GM23338 (cell line): ENCODE measurements at regions not wholly inside any gene's neighbourhood (a gene's known extent, or its start where the extent isn't known, plus 50 kb on each side); places are given as distances from the start of the nearest gene placed in this dataset.

Experiments used
- ATAC-seq: fragments of 200-7000 bp; cut with Tn5 transposase; 3 replicates; pipeline ENCODE4 v1.9.1; 2020
- DNase-seq: peaks from one replicate; pipeline ENCODE4 v3.0.0-alpha.2; 2015; ENCODE audit warnings: low spot score
- H2AFZ ChIP-seq: fragments of 200-600 bp; sonication (generic); 2 replicates; pipeline ENCODE4 v1.8.0; 2016; ENCODE audit warnings: antibody characterized with exemption, mild to moderate bottlenecking, moderate library complexity
- H3F3A ChIP-seq: fragments of 200-600 bp; sonication (generic); replicated peaks from 2 replicates; pipeline ENCODE4 v1.8.0; 2017; ENCODE audit warnings: antibody characterized with exemption, mixed run types, low read depth
- H3K27ac ChIP-seq: fragments of 200-600 bp; sonication (generic); 2 replicates; pipeline ENCODE4 v1.6.1; 2016; ENCODE audit warnings: low read depth
- H3K27me3 ChIP-seq: fragments of 200-600 bp; sonication (generic); 2 replicates; pipeline ENCODE4 v1.8.0; 2016; ENCODE audit warnings: mild to moderate bottlenecking, mixed run types, moderate library complexity; ENCODE audit not compliant: insufficient read depth
- H3K36me3 ChIP-seq: fragments of 200-600 bp; sonication (generic); 2 replicates; pipeline ENCODE4 v1.8.0; 2016; ENCODE audit warnings: mild to moderate bottlenecking; ENCODE audit not compliant: insufficient read depth
- H3K4me1 ChIP-seq: fragments of 200-600 bp; sonication (generic); 2 replicates; pipeline ENCODE4 v1.8.0; 2016; ENCODE audit warnings: mild to moderate bottlenecking, moderate library complexity; ENCODE audit not compliant: insufficient read depth
- H3K4me2 ChIP-seq: fragments of 200-600 bp; sonication (generic); 2 replicates; pipeline ENCODE4 v1.7.1; 2017; ENCODE audit warnings: mixed run types
- H3K4me3 ChIP-seq: fragments of 200-600 bp; sonication (generic); 2 replicates; pipeline ENCODE4 v1.6.1; 2016; ENCODE audit warnings: mixed run types
- H3K79me2 ChIP-seq: fragments of 200-600 bp; sonication (generic); replicated peaks from 2 replicates; pipeline ENCODE4 v1.8.0; 2017; ENCODE audit warnings: mild to moderate bottlenecking; ENCODE audit not compliant: insufficient read depth
- H3K9me2 ChIP-seq: fragments of 200-600 bp; sonication (generic); 2 replicates; pipeline ENCODE4 v1.8.0; 2017; ENCODE audit not compliant: insufficient read depth
- H4K20me1 ChIP-seq: fragments of 200-600 bp; sonication (generic); replicated peaks from 2 replicates; pipeline ENCODE4 v1.8.0; 2017; ENCODE audit warnings: mild to moderate bottlenecking; ENCODE audit not compliant: insufficient read depth
- H3K27ac Mint-ChIP-seq: 2 replicates; pipeline ENCODE4 v1.8.0; 2020; ENCODE audit warnings: inconsistent platforms, mild to moderate bottlenecking, moderate library complexity, mixed read lengths
- H3K27me3 Mint-ChIP-seq: 3 replicates; pipeline ENCODE4 v1.8.0; 2022; ENCODE audit warnings: low read depth, mild to moderate bottlenecking, moderate library complexity, mixed read lengths, inconsistent platforms; ENCODE audit not compliant: insufficient read depth, poor library complexity
- H3K36me3 Mint-ChIP-seq: 3 replicates; pipeline ENCODE4 v1.8.0; 2021; ENCODE audit warnings: low read depth, mild to moderate bottlenecking, inconsistent platforms, moderate library complexity, mixed read lengths
- H3K4me1 Mint-ChIP-seq: 3 replicates; pipeline ENCODE4 v1.8.0; 2020; ENCODE audit warnings: mild to moderate bottlenecking, inconsistent platforms, mixed read lengths
- H3K4me3 Mint-ChIP-seq: 3 replicates; pipeline ENCODE4 v1.8.0; 2021; ENCODE audit warnings: moderate library complexity, mild to moderate bottlenecking, inconsistent platforms, mixed read lengths
- H3K9me3 Mint-ChIP-seq: 3 replicates; pipeline ENCODE4 v1.8.0; 2020; ENCODE audit warnings: moderate library complexity, mild to moderate bottlenecking, inconsistent platforms, mixed read lengths
- CREB1 ChIP-seq: fragments of 250-450 bp; sonication (Bioruptor Pico); IDR thresholded peaks from 2 replicates; pipeline ENCODE4 v1.5.0; 2020; ENCODE audit warnings: low read depth, mild to moderate bottlenecking, moderate library complexity
- EZH2phosphoT487 ChIP-seq: fragments of 200-600 bp; sonication (generic); IDR thresholded peaks from one replicate; pipeline ENCODE4 v1.8.1; 2018; ENCODE audit warnings: antibody characterized with exemption; ENCODE audit not compliant: unreplicated experiment
- NANOG ChIP-seq: IDR thresholded peaks from 2 replicates; pipeline ENCODE4 v1.6.1; 2016; ENCODE audit warnings: antibody characterized with exemption, borderline replicate concordance
- STAT1 ChIP-seq: IDR thresholded peaks from one replicate; pipeline ENCODE4 v1.6.1; 2016; ENCODE audit warnings: antibody characterized with exemption; ENCODE audit not compliant: unreplicated experiment
- ZNF114 ChIP-seq: fragments of 250-450 bp; sonication (Bioruptor Pico); IDR thresholded peaks from 2 replicates; pipeline ENCODE4 v1.5.0; 2020; ENCODE audit warnings: mild to moderate bottlenecking, moderate library complexity
- ZNF331 ChIP-seq: fragments of 250-450 bp; sonication (Bioruptor Pico); IDR thresholded peaks from 2 replicates; pipeline ENCODE4 v1.5.0; 2020; ENCODE audit warnings: low read depth, mild to moderate bottlenecking, moderate library complexity
- TF ChIP-seq, protein P1 (sequence below): IDR thresholded peaks from 2 replicates; pipeline ENCODE4 v1.6.1; 2016; ENCODE audit warnings: antibody characterized with exemption
- TF ChIP-seq, protein P2 (sequence below): IDR thresholded peaks from one replicate; pipeline ENCODE4 v1.6.1; 2018; ENCODE audit warnings: antibody characterized with exemption; ENCODE audit not compliant: unreplicated experiment
- TF ChIP-seq, protein P3 (sequence below): fragments of 250-450 bp; sonication (Bioruptor Pico); IDR thresholded peaks from 2 replicates; pipeline ENCODE4 v1.5.0; 2020; ENCODE audit warnings: mild to moderate bottlenecking, moderate library complexity

DNA sequence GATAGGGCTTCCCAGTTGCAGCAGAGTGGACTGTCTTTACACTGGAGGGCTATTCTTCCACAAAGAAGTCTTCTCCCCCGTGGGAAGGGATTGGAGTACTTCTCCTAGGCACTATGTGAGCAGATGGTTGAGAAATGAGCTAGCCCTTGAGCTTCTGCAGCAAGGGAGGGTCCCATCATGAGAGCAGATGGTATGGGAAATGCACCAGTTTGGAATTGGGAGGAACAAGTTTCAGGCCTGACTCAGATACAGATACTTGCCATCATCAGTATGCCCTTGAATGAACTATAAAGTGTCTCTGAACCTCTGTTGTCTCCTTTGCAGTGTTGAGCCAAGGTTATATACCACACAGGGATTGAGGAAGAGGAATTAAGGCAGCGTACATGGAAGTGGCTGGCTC is 757.4 kb downstream of the RNF144A start:
- DNase-seq (no peak), ATAC-seq (no peak)
- Histone ChIP-seq H3K9me2 (peaks cover 45% of the 10 kb centered on the region), H3F3A (no peaks in the 10 kb centered on the region), H3K36me3 (peaks cover 3% of the 10 kb centered on the region; the same call in 1 of the 2 replicates), H4K20me1 (no peaks in the 10 kb centered on the region), H3K4me1 (no peaks in the 10 kb centered on the region), H3K27ac (no peak overlapping the region), H2AFZ (no peak overlapping the region), H3K4me3 (no peak overlapping the region), H3K27me3 (no peaks in the 10 kb centered on the region), H3K4me2 (no peak overlapping the region), H3K79me2 (no peaks in the 10 kb centered on the region)
- TF ChIP-seq ZNF114 (CRISPR knock-in tag), result no peak
- TF ChIP-seq NANOG, result no peak
- TF ChIP-seq, protein P1, sequence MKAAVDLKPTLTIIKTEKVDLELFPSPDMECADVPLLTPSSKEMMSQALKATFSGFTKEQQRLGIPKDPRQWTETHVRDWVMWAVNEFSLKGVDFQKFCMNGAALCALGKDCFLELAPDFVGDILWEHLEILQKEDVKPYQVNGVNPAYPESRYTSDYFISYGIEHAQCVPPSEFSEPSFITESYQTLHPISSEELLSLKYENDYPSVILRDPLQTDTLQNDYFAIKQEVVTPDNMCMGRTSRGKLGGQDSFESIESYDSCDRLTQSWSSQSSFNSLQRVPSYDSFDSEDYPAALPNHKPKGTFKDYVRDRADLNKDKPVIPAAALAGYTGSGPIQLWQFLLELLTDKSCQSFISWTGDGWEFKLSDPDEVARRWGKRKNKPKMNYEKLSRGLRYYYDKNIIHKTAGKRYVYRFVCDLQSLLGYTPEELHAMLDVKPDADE, result no peak
- TF ChIP-seq CREB1 (CRISPR knock-in tag), result no peak
- no peak for TF ChIP-seq STAT1
- no peak for TF ChIP-seq ZNF331 (CRISPR knock-in tag)
- TF ChIP-seq, protein P2, sequence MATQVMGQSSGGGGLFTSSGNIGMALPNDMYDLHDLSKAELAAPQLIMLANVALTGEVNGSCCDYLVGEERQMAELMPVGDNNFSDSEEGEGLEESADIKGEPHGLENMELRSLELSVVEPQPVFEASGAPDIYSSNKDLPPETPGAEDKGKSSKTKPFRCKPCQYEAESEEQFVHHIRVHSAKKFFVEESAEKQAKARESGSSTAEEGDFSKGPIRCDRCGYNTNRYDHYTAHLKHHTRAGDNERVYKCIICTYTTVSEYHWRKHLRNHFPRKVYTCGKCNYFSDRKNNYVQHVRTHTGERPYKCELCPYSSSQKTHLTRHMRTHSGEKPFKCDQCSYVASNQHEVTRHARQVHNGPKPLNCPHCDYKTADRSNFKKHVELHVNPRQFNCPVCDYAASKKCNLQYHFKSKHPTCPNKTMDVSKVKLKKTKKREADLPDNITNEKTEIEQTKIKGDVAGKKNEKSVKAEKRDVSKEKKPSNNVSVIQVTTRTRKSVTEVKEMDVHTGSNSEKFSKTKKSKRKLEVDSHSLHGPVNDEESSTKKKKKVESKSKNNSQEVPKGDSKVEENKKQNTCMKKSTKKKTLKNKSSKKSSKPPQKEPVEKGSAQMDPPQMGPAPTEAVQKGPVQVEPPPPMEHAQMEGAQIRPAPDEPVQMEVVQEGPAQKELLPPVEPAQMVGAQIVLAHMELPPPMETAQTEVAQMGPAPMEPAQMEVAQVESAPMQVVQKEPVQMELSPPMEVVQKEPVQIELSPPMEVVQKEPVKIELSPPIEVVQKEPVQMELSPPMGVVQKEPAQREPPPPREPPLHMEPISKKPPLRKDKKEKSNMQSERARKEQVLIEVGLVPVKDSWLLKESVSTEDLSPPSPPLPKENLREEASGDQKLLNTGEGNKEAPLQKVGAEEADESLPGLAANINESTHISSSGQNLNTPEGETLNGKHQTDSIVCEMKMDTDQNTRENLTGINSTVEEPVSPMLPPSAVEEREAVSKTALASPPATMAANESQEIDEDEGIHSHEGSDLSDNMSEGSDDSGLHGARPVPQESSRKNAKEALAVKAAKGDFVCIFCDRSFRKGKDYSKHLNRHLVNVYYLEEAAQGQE, result no peak
- TF ChIP-seq, protein P3, sequence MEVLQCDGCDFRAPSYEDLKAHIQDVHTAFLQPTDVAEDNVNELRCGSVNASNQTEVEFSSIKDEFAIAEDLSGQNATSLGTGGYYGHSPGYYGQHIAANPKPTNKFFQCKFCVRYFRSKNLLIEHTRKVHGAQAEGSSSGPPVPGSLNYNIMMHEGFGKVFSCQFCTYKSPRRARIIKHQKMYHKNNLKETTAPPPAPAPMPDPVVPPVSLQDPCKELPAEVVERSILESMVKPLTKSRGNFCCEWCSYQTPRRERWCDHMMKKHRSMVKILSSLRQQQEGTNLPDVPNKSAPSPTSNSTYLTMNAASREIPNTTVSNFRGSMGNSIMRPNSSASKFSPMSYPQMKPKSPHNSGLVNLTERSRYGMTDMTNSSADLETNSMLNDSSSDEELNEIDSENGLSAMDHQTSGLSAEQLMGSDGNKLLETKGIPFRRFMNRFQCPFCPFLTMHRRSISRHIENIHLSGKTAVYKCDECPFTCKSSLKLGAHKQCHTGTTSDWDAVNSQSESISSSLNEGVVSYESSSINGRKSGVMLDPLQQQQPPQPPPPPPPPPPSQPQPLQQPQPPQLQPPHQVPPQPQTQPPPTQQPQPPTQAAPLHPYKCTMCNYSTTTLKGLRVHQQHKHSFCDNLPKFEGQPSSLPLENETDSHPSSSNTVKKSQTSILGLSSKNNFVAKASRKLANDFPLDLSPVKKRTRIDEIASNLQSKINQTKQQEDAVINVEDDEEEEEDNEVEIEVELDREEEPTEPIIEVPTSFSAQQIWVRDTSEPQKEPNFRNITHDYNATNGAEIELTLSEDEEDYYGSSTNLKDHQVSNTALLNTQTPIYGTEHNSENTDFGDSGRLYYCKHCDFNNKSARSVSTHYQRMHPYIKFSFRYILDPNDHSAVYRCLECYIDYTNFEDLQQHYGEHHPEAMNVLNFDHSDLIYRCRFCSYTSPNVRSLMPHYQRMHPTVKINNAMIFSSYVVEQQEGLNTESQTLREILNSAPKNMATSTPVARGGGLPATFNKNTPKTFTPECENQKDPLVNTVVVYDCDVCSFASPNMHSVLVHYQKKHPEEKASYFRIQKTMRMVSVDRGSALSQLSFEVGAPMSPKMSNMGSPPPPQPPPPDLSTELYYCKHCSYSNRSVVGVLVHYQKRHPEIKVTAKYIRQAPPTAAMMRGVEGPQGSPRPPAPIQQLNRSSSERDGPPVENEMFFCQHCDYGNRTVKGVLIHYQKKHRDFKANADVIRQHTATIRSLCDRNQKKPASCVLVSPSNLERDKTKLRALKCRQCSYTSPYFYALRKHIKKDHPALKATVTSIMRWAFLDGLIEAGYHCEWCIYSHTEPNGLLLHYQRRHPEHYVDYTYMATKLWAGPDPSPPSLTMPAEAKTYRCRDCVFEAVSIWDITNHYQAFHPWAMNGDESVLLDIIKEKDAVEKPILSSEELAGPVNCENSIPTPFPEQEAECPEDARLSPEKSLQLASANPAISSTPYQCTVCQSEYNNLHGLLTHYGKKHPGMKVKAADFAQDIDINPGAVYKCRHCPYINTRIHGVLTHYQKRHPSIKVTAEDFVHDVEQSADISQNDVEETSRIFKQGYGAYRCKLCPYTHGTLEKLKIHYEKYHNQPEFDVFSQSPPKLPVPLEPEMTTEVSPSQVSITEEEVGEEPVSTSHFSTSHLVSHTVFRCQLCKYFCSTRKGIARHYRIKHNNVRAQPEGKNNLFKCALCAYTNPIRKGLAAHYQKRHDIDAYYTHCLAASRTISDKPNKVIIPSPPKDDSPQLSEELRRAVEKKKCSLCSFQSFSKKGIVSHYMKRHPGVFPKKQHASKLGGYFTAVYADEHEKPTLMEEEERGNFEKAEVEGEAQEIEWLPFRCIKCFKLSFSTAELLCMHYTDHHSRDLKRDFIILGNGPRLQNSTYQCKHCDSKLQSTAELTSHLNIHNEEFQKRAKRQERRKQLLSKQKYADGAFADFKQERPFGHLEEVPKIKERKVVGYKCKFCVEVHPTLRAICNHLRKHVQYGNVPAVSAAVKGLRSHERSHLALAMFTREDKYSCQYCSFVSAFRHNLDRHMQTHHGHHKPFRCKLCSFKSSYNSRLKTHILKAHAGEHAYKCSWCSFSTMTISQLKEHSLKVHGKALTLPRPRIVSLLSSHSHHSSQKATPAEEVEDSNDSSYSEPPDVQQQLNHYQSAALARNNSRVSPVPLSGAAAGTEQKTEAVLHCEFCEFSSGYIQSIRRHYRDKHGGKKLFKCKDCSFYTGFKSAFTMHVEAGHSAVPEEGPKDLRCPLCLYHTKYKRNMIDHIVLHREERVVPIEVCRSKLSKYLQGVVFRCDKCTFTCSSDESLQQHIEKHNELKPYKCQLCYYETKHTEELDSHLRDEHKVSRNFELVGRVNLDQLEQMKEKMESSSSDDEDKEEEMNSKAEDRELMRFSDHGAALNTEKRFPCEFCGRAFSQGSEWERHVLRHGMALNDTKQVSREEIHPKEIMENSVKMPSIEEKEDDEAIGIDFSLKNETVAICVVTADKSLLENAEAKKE (CRISPR knock-in tag), result no peak
- no peak for TF ChIP-seq EZH2phosphoT487
- Mint-ChIP-seq H3K27ac (no peak overlapping the region), H3K4me3 (no peak overlapping the region), H3K36me3 (peaks cover 21% of the 10 kb centered on the region), H3K4me1 (peaks cover 16% of the 10 kb centered on the region), H3K9me3 (peaks cover 14% of the 10 kb centered on the region), H3K27me3 (peaks cover 5% of the 10 kb centered on the region)
